Fibroblast of mammary gland (primary cell): ENCODE measurements at regions not wholly inside any gene's neighbourhood (a gene's known extent, or its start where the extent isn't known, plus 50 kb on each side); places are given as distances from the start of the nearest gene placed in this dataset.

Experiments
- DNase-seq: peaks from one replicate; pipeline ENCODE4 v3.0.0-alpha.2; 2010; ENCODE audit warnings: low read depth
- H3K4me3 ChIP-seq: 2 replicates; pipeline ENCODE4 v1.5.1; 2011; ENCODE audit warnings: low read depth, mild to moderate bottlenecking, low read length, moderate library complexity; ENCODE audit not compliant: control insufficient read depth
- TF ChIP-seq, protein P1 (sequence below): conservative IDR thresholded peaks from 2 replicates; pipeline ENCODE4 v1.5.1; 2011; ENCODE audit warnings: low read depth, low read length, inconsistent platforms; ENCODE audit not compliant: control insufficient read depth, insufficient read depth

DNA sequence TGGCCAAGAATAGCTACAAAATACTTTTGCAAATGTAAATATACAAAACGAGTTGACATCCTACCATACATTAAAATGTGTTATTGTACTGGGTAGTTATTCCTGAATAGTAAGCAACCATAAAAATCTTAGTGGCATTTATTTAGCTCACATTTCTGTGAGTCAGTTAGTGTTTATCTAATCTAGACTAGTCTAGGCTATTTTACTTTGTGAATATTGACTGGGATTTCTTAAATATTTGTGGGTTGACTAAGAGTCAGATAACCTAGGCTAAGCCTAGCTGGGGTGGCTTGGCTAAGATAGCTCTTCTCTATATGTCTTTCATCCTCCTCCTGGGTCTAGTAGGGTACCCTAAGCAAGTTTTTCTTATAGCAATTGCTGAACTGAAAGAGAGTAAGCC is 543.8 kb upstream of the DIAPH2 start:
- DNase-seq, result no peak
- H3K4me3 ChIP-seq, result no peak overlapping the region
- TF ChIP-seq, protein P1, sequence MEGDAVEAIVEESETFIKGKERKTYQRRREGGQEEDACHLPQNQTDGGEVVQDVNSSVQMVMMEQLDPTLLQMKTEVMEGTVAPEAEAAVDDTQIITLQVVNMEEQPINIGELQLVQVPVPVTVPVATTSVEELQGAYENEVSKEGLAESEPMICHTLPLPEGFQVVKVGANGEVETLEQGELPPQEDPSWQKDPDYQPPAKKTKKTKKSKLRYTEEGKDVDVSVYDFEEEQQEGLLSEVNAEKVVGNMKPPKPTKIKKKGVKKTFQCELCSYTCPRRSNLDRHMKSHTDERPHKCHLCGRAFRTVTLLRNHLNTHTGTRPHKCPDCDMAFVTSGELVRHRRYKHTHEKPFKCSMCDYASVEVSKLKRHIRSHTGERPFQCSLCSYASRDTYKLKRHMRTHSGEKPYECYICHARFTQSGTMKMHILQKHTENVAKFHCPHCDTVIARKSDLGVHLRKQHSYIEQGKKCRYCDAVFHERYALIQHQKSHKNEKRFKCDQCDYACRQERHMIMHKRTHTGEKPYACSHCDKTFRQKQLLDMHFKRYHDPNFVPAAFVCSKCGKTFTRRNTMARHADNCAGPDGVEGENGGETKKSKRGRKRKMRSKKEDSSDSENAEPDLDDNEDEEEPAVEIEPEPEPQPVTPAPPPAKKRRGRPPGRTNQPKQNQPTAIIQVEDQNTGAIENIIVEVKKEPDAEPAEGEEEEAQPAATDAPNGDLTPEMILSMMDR, result no peak

DNA sequence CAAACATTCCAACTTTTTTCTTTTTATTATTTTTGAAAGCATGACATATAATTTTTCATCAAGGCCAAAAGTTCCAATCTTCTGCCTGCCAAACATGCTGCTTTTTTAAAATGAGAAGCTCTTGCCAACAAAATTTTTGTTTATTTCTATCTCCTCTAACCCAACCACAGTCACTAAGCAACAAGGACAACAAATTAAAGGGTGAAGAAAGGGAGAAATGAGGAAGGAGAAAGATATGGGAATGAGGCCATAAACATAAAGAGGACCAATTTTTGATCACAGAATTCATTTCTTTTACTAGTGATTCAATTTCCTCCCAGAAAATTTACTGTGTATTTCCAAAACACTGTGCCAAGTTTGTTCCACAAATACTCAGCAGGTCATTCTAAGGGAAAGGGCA is 537.0 kb upstream of the DIAPH2 start:
- H3K4me3 ChIP-seq, result no peak overlapping the region
- TF ChIP-seq, protein P1, result no peak
- DNase-seq, result no peak

DNA sequence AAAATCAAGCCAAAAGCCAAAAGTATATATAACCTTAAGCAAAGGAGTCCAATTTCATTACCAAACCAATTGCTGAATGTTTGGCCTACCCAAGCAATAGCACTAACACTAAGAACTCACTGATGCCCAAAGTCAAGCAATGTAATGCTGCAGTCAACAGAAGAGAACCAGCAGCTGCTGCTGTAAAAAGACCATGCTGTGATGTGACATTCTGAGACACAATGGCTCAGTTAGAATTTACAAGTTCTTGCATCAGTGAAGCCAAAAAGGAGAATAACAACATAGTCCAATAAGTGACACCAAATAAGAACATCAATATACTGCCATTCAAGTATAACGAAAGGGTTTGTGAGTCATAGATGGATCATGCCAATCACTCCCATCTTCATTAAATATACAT is 514.0 kb upstream of the DIAPH2 start:
- no peak overlapping the region for H3K4me3 ChIP-seq
- TF ChIP-seq, protein P1, result no peak
- no peak for DNase-seq

DNA sequence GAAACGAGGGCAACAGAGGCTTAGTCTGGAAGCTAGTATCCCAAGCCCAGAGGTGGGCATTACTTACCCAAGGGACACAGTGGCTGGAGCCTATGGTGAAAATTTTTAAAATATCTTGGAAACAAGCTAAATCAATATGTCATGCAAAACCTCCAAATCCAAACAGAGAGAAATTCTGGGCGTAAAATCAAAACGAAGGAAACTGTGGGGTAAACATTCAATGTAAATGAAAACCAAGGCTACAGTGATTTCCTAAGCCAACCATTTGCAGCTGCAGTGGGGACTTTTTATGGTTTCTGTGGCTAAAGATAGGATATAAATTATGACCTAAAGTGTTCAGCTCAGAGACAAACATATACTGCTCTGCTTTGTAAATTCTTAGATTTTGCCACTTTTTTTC is 507.7 kb upstream of the DIAPH2 start:
- DNase-seq, result no peak
- no peak overlapping the region for H3K4me3 ChIP-seq
- TF ChIP-seq, protein P1, result no peak

DNA sequence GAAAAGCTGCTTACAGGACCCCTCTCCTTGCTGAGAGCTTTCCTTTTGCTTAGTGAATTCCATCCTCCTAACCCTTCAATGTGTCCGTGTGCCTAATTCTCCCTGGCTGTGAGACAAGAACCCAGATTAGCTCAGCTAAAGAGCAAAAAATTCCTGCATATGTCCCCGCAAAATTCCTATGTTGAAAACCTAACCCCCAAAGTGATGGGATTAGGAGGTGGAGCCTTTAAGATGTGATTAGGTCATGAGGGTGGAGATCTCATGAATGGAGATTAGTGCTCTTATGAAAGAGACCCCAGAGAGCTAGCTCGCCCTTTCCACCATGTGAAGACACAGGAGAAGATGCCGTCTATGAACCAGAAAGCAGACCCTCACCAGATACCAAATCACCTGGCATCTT is 503.0 kb upstream of the DIAPH2 start:
- H3K4me3 ChIP-seq, result no peak overlapping the region
- TF ChIP-seq, protein P1, result no peak
- no peak for DNase-seq

DNA sequence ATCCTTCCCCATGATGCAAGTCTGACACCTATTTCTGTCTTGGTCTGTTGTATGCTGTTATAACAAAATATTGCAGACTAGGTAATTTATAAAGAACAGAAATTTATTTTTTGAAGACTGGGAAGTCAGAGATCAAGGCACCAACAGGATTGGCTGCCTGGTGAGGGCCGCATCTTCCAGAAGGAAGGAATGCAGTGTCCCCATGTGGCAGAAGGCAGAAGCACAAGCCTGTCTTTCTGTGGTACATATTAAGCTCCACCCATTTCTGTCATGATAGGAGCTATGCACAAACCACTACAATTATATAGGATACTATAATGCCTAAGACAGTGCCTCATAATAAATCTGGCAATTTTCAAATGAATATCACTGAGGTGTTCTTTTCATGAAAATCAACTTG is 502.3 kb upstream of the DIAPH2 start:
- TF ChIP-seq, protein P1, result peak; percentile 48
- peak; percentile 24 for DNase-seq
- H3K4me3 ChIP-seq, result no peak overlapping the region

DNA sequence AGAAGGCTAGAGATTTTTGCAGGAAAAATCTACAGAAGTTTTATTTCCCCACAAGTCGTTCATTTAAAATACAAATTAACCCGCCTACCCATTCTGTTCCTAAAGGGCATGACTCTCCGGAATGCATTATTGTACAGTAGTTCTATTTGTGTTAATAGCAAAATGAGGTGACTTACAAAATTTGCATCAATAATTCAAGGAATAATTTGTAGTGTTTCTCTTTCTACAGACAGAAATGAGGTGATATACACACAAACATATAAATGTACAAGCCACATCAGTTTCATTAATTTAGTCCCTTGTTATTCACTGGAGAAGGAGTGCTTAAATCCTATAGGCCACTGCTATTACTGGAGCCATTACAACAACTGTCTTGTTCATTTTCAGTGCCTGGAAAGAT is 501.3 kb upstream of the DIAPH2 start:
- TF ChIP-seq, protein P1, result no peak
- no peak for DNase-seq
- H3K4me3 ChIP-seq, result no peak overlapping the region
